Natural killer cell (primary cell): ENCODE measurements at regions not wholly inside any gene's neighbourhood (a gene's known extent, or its start where the extent isn't known, plus 50 kb on each side); places are given as distances from the start of the nearest gene placed in this dataset.

Experiments used
- ATAC-seq, 3 donors: fragments of 150-1000 bp in 2 of 3; fragments of 200-7000 bp in 1 of 3; cut with Tn5 transposase; 1 replicate in 1 of 3; 2 replicates in 2 of 3; pipeline ENCODE4 v1.10.0; 2021; ENCODE audit warnings: mild to moderate bottlenecking in 2 of 3, moderate library complexity in 2 of 3
- DNase-seq, 2 donors: peaks; one replicate each; pipeline versions ENCODE4 v3.0.0 to v3.0.0-alpha.2; 2013 to 2021; ENCODE audit warnings: mixed read lengths in 1 of 2
- H3K27ac ChIP-seq: one replicate; pipeline ENCODE4 v1.5.1; 2013; ENCODE audit warnings: mild to moderate bottlenecking, low read length
- H3K27me3 ChIP-seq: one replicate; pipeline ENCODE4 v1.6.1; 2013; ENCODE audit warnings: low read length; ENCODE audit not compliant: control insufficient read depth, insufficient read depth
- H3K36me3 ChIP-seq: one replicate; pipeline ENCODE4 v1.6.1; 2013; ENCODE audit warnings: low read length; ENCODE audit not compliant: control insufficient read depth, insufficient read depth
- H3K4me1 ChIP-seq: one replicate; pipeline ENCODE4 v1.6.1; 2013; ENCODE audit warnings: low read length; ENCODE audit not compliant: control insufficient read depth, insufficient read depth
- H3K4me3 ChIP-seq: one replicate; pipeline ENCODE4 v1.5.1; 2013; ENCODE audit warnings: low read length
- H3K9me3 ChIP-seq: one replicate; pipeline ENCODE4 v1.6.1; 2013; ENCODE audit warnings: low read length; ENCODE audit not compliant: control insufficient read depth, insufficient read depth
- H3K27ac Mint-ChIP-seq, 2 donors: one replicate each; pipeline ENCODE4 v1.8.0; 2022; ENCODE audit warnings: mild to moderate bottlenecking in 2 of 2, mixed read lengths in 2 of 2, moderate library complexity in 1 of 2
- H3K27me3 Mint-ChIP-seq, 2 donors: one replicate each; pipeline ENCODE4 v1.8.0; 2022; ENCODE audit warnings: low read depth in 2 of 2, mixed read lengths in 2 of 2
- H3K36me3 Mint-ChIP-seq: one replicate; pipeline ENCODE4 v1.8.0; 2022; ENCODE audit warnings: mixed read lengths
- H3K4me1 Mint-ChIP-seq, 2 donors: one replicate each; pipeline ENCODE4 v1.8.0; 2022; ENCODE audit warnings: mixed read lengths in 2 of 2
- H3K4me3 Mint-ChIP-seq: one replicate; pipeline ENCODE4 v1.8.0; 2022; ENCODE audit warnings: mild to moderate bottlenecking, moderate library complexity, mixed read lengths
- H3K9me3 Mint-ChIP-seq, 2 donors: one replicate each; pipeline ENCODE4 v1.8.0; 2022; ENCODE audit warnings: mixed read lengths in 2 of 2
- WGBS: methylation state at CpG from one replicate; pipeline ENCODE4 v1.1.7; 2013; ENCODE audit warnings: missing lambda C conversion rate; ENCODE audit not compliant: insufficient coverage; 5-methylcytosine and 5-hydroxymethylcytosine counted together
- intact Hi-C: fragments of 100-400 bp; cut with micrococcal nuclease; formaldehyde crosslinking; loops from one replicate; pipeline ENCODE4 v1.14.2; 2022
- TF ChIP-seq, protein P1 (sequence below): fragments of 200-600 bp; IDR thresholded peaks from one replicate; pipeline ENCODE4 v1.8.0; 2022; ENCODE audit warnings: antibody characterized with exemption

DNA sequence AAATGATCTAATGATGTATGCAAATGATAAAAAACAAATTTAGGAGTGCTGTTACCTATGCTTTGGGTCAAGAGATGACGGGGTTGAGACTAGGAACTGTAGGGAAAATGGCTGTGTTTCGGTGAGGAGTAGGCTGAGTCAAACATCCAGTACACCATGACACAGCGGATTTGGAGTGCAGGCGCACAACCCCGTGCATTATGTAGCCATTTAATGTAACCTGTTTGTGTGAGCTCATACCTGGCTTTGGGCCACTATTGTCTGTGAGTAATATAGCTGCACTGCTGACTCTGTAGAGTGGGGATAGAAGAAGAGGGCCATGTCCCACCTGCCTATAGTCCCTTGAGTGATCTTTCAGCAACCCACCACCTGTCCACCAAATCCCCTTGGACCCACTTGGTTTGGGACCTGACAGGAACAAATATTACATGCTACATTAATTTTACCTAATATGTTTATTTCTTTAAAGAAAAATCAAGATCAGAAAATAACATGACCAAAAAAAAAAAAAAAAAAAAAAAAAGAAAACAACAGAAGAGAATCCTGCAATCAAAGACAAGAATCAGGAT is 95.5 kb upstream of the KLHL1 start:
- Histone ChIP-seq H3K4me1 (no peaks in the 10 kb centered on the region), H3K27ac (no peak overlapping the region), H3K36me3 (no peaks in the 10 kb centered on the region), H3K27me3 (no peaks in the 10 kb centered on the region), H3K4me3 (no peak overlapping the region), H3K9me3 (peaks cover 5% of the 10 kb centered on the region)
- H3K4me3 Mint-ChIP-seq = no peak overlapping the region
- no peaks in the 10 kb centered on the region for H3K4me1 Mint-ChIP-seq
- TF ChIP-seq, protein P1, sequence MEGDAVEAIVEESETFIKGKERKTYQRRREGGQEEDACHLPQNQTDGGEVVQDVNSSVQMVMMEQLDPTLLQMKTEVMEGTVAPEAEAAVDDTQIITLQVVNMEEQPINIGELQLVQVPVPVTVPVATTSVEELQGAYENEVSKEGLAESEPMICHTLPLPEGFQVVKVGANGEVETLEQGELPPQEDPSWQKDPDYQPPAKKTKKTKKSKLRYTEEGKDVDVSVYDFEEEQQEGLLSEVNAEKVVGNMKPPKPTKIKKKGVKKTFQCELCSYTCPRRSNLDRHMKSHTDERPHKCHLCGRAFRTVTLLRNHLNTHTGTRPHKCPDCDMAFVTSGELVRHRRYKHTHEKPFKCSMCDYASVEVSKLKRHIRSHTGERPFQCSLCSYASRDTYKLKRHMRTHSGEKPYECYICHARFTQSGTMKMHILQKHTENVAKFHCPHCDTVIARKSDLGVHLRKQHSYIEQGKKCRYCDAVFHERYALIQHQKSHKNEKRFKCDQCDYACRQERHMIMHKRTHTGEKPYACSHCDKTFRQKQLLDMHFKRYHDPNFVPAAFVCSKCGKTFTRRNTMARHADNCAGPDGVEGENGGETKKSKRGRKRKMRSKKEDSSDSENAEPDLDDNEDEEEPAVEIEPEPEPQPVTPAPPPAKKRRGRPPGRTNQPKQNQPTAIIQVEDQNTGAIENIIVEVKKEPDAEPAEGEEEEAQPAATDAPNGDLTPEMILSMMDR = no peak
- no peak overlapping the region for H3K27ac Mint-ChIP-seq
- peaks cover 6 to 20% of the 10 kb centered on the region in 2 donors for H3K9me3 Mint-ChIP-seq
- no peaks in the 10 kb centered on the region for H3K36me3 Mint-ChIP-seq
- ATAC-seq (no peak), DNase-seq (peak in 1 of 2 donors; percentile 5)
- WGBS = 91% methylated on average over 5 of the region's 5 CpGs
- intact Hi-C loops = no loop called here
- H3K27me3 Mint-ChIP-seq = no peaks in the 10 kb centered on the region

DNA sequence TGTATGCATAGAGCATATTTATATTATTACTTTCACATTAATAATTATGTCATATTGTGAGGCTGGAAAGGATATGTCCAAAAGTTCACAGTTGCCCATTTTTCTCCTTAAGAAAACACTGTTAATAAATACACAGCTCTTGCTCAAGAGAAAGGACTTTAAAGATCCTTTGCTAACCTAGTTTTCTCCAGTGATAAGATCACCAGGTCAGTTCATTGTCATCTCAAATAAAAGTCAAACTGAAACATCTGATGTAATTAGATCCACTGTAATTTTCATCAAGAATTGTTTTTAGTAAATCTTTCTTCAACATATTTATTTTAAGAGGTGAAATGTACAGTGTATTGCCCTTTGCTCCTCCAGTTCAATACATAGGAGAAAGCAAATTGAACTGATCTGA is 82.8 kb upstream of the KLHL1 start:
- no peaks in the 10 kb centered on the region for H3K4me1 ChIP-seq
- H3K9me3 ChIP-seq = no peaks in the 10 kb centered on the region
- H3K27ac ChIP-seq = no peak overlapping the region
- H3K27me3 ChIP-seq = no peaks in the 10 kb centered on the region
- peaks cover 15 to 21% of the 10 kb centered on the region in 2 donors for H3K9me3 Mint-ChIP-seq
- intact Hi-C loops = no loop called here
- ATAC-seq (no peak), DNase-seq (no peak)
- H3K27ac Mint-ChIP-seq = no peak overlapping the region
- TF ChIP-seq, protein P1 = no peak
- no peaks in the 10 kb centered on the region for H3K27me3 Mint-ChIP-seq
- no peaks in the 10 kb centered on the region for H3K36me3 Mint-ChIP-seq
- no peaks in the 10 kb centered on the region for H3K36me3 ChIP-seq
- H3K4me3 ChIP-seq = no peak overlapping the region
- H3K4me1 Mint-ChIP-seq = no peaks in the 10 kb centered on the region
- H3K4me3 Mint-ChIP-seq = no peak overlapping the region

DNA sequence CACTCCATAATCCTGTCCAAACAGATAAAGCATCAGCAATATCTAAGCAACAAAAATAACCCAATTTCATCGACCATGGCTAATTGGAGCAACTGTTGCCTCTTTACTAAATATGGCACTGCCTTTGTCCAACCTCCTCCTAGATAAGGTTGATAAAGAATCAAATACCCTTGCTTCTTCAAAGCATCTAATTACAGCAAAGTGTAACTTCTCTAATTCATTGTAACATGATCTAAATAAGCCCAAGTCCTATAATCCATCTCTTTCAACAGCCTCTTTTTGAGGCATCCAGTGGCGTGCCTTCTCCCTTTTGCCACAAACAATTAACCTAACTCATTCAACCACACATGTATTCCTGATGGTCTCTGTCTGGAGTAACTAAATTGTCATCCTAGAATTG is 81.7 kb upstream of the KLHL1 start:
- ATAC-seq = no peak
- TF ChIP-seq, protein P1 = no peak

DNA sequence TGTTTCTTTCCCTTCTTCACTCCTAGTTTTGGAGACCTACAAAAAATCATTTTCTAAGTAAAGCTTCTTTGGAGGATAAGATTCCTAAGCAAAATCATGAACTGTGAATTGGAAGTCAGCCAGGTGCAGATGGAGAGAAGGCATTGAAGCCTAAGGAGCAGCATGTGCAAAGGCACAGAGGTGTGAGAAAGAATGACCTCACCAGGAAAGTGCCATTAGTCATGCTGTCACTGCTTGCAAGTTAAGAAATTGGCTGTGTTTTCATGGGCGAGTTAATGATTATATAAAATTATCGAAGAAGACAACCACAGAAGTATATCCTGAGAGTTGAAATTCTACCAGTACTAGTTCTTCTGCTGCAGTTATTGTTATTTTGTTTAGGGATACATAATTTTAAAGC is 80.3 kb upstream of the KLHL1 start:
- H3K4me3 ChIP-seq = no peak overlapping the region
- ATAC-seq (no peak), DNase-seq (no peak)
- Mint-ChIP-seq H3K27ac (no peak overlapping the region), H3K36me3 (no peaks in the 10 kb centered on the region), H3K27me3 (no peaks in the 10 kb centered on the region), H3K4me1 (no peaks in the 10 kb centered on the region), H3K9me3 (peaks cover 12% of the 10 kb centered on the region in 2 donors), H3K4me3 (no peak overlapping the region)
- H3K9me3 ChIP-seq = no peaks in the 10 kb centered on the region
- H3K4me1 ChIP-seq = no peaks in the 10 kb centered on the region
- intact Hi-C loops = no loop called here
- H3K36me3 ChIP-seq = no peaks in the 10 kb centered on the region
- TF ChIP-seq, protein P1 = no peak
- no peak overlapping the region for H3K27ac ChIP-seq
- no CpG with 5 or more reads among the region's 2 CpGs for WGBS
- H3K27me3 ChIP-seq = no peaks in the 10 kb centered on the region

More for the DNA sequence above, 81.7 kb upstream of the KLHL1 start:
- Histone ChIP-seq H3K27me3 (no peaks in the 10 kb centered on the region), H3K9me3 (no peaks in the 10 kb centered on the region), H3K27ac (no peak overlapping the region), H3K36me3 (no peaks in the 10 kb centered on the region), H3K4me1 (no peaks in the 10 kb centered on the region), H3K4me3 (no peak overlapping the region)
- H3K27ac Mint-ChIP-seq = no peak overlapping the region
- no peaks in the 10 kb centered on the region for H3K27me3 Mint-ChIP-seq
- intact Hi-C loops = no loop called here
- H3K36me3 Mint-ChIP-seq = no peaks in the 10 kb centered on the region
- WGBS = 73% methylated on average over 2 of the region's 2 CpGs
- H3K4me3 Mint-ChIP-seq = no peak overlapping the region
- no peaks in the 10 kb centered on the region for H3K4me1 Mint-ChIP-seq
- no peak for DNase-seq
- H3K9me3 Mint-ChIP-seq = peaks cover 15% of the 10 kb centered on the region in 2 donors
